ENCODE measurements at regions not wholly inside any gene's neighbourhood (a gene's known extent, or its start where the extent isn't known, plus 50 kb on each side); places are given as distances from the start of the nearest gene placed in this dataset.
"Not testable (repeated sequence)": the region's sequence is repeated elsewhere in the genome, so short reads cannot be mapped to it uniquely, and the experiment has no call there.

- DNase-seq (ENCODE audit: low spot score): no peak
- in situ Hi-C loops (cut with HindIII; ENCODE audit: low sequenced_read_pairs): no loop called here
Measured at GRCh38 chr5:158050421-158050820, 191.5 kb upstream of the CLINT1 start.

DNA sequence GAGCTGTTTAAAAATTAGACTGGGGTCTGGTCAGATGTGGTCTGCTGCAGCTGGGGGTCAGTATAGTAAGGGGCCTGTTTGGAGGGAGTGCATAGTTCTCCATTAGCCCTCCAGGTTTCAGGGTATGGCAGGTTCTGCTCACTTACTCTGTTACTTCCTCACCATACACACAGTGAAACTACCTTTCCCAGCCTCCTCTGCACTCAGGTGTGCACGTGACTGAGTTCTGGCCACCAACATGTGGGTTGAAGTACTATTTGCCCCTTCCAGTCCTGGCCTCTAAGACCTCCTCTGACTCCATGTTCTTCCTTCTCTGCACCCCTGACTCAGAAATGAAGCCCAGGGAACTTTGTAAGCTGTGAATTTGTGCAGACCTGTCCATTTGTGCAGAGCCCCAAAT, 190.5 kb upstream of the CLINT1 start:
- no peak for DNase-seq (ENCODE audit: low spot score)
- in situ Hi-C loops (cut with HindIII; ENCODE audit: low sequenced_read_pairs): no loop called here

GRCh38 chr5:158045696-158046095, 186.8 kb upstream of the CLINT1 start:
- in situ Hi-C loops (cut with HindIII; ENCODE audit: low sequenced_read_pairs): no loop called here
- no peak for DNase-seq (ENCODE audit: low spot score)

DNA sequence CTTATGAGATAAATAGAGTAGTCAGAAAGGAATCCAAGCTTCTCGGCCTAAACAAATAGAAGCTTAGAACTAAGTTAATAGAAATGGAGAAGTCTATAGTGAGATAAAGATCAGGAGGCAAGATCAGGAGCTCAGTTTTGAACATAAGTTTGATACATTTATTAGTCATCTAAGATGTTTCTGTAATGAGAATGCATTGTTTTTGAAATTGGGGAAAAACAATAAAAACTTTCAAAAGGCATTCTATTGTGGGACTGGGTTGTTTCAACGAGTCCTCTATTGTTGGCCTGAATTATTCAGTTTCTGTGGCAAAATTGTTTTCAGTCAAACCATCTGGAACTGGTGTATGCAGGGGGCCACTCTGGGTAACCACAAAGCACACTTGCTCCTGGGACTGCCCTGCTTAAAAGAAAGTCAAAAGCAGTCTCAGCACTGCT, 181.0 kb upstream of the CLINT1 start:
- in situ Hi-C loops (cut with HindIII; ENCODE audit: low sequenced_read_pairs): no loop called here
- no peak for DNase-seq (ENCODE audit: low spot score)

DNA sequence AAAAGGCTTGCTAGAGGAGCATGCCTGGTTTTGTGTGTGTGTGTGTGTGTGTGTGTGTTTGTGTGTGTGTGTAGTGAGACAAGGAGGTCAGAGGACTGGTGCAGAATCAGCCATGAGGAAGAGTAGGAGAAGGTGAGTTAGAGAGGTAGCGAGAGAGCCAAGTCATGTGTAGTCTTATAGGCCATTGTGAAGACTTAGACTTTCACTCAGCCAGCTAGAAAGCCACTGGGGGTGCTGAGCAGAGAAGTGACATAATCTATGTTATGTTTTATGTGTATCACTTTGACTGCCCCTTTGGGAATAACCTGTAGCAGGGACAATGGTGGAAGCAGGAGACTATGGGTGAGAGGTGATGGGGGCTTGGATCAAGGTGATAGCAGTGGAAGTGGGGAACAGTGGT, 180.5 kb upstream of the CLINT1 start:
- in situ Hi-C loops (cut with HindIII; ENCODE audit: low sequenced_read_pairs): no loop called here
- DNase-seq (ENCODE audit: low spot score): no peak

DNA sequence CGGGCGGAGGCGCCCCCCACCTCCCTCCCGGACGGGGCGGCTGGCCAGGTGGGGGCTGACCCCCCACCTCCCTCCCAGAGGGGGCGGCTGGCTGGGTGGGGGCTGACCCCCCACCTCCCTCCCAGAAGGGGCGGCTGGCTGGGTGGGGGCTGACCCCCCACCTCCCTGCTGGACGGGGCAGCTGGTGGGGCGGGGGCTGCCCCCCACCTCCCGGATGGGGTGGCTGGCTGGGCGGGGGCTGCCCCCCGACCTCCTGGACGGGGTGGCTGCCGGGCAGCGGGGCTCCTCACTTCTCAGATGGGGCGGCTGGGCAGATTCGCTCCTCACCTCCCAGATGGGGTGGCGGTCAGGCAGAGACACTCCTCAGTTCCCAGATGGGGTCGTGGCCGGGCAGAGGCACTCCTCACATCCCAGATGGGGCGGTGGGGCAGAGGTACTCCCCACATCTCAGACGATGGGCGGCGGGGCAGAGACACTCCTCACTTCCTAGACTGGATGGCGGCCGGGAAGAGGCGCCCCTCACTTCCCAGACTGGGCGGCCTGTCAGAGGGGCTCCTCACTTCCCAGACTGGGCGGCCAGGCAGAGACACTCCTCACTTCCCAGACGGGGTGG, 178.1 kb upstream of the CLINT1 start:
- in situ Hi-C loops (cut with HindIII; ENCODE audit: low sequenced_read_pairs): not testable (repeated sequence)

GRCh38 chr5:158034586-158034985, 175.6 kb upstream of the CLINT1 start:
- DNase-seq (ENCODE audit: low spot score); in situ Hi-C loops (cut with HindIII; ENCODE audit: low sequenced_read_pairs): not testable (repeated sequence)

More for the DNA sequence above, 178.1 kb upstream of the CLINT1 start:
- not testable (repeated sequence) for DNase-seq (ENCODE audit: low spot score)

DNA sequence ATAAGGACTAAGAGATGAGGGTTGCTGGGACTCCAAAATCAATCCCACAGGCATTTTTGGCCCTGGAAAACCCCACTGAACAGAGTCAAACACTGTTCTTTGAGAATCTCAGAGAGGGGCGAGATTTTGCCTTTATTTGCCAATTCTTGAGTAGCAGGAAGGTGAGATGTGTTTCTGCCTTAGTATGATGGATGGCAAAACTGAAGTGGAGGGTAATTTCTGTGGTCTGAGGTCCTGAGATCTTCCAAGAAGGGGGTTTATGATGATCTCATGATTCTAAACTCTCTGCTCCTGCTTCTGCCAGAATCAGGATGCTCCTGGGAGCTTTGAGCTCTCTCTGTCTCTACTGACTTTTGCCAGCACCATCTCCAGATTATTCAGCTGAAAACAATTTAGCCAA, 174.8 kb upstream of the CLINT1 start:
- in situ Hi-C loops (cut with HindIII; ENCODE audit: low sequenced_read_pairs): no loop called here

DNA sequence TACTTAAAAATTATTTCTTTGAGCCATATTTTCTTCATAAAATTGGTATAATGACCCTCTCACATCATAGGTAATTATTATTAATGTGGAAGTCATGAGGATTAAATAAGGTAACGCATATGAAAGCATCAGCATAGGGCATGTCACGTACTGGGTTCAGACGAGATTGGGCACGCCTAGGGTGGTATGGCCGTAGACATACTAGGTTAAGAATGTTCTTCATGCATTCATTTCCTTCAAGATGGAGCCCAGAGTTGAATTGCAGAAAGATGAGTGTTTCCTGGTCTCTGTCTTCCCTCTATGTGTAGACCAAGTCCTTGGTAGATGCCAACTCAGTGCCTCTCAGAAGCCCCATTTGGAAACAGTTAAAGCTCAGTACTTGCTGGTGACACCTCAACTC, 174.1 kb upstream of the CLINT1 start:
- in situ Hi-C loops (cut with HindIII; ENCODE audit: low sequenced_read_pairs): no loop called here
- no peak for DNase-seq (ENCODE audit: low spot score)

More for the DNA sequence above, 174.8 kb upstream of the CLINT1 start:
- DNase-seq (ENCODE audit: low spot score): no peak

DNA sequence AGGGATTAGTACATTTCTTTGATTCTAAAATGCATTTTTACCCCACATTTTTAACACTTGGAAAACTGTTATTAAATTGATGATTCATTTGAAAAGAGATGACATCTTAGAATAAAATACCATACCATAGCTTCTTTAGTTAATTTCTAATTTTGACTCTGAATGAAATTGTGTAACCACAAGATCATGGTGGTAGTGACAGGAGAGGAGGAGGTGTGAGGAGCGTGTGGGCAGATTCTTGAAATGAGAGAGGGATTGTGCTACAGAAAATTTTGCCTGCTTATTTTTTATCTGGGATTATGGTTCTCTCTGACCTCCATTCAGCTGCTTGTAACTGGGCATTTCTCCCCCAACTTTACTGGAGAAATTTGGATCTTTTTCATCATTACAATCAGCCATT, 173.3 kb upstream of the CLINT1 start:
- in situ Hi-C loops (cut with HindIII; ENCODE audit: low sequenced_read_pairs): no loop called here
- no peak for DNase-seq (ENCODE audit: low spot score)

DNA sequence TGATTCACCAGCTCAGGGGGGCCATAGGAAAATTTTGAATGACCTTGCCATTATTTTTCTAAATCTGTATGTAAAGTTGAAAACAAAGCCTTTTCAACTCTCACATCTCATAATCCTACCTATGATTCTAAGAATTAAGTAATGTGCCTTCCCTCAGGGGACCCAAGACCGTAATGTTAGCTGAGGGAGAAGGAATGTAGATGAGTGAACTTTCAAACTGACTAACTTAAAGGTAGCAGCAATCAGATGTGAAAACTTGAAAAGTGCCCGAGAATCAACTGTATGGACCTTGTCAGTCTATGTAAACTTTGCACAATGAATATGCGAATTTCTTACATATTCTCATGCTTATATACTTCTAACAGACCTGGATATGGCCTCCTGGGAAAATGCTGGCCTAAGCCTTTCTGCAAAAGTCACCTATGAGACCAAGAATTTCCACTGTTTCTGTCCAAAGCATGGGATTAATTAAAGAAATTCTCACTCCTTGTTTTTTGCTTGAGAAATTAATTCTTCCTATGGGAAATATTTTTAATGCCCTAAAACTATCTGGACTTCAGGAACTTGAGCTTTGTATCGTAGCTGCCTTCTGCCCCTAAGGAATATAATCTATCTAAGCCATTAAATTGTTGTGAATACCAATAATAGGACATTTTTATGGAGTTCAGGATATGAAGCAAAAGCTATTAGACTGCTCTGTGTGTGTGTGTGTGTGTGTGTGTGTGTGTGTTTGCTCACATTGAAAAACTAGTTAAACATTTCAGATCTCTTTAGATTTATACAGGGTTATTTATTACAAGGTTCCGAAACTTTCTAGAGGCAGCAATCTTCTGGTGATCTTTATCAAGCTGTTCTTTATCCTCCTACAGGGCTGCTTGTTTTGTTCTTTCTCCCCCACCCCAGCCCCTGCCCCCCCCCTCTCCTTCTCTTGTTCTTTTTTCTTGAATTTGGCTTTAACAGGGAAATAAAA, 169.1 kb upstream of the CLINT1 start:
- in situ Hi-C loops (cut with HindIII; ENCODE audit: low sequenced_read_pairs): no loop called here
- DNase-seq (ENCODE audit: low spot score): no peak

GRCh38 chr5:158026304-158027031, 167.5 kb upstream of the CLINT1 start:
- DNase-seq (ENCODE audit: low spot score): no peak
- in situ Hi-C loops (cut with HindIII; ENCODE audit: low sequenced_read_pairs): no loop called here

GRCh38 chr5:158023266-158023665, 164.3 kb upstream of the CLINT1 start:
- in situ Hi-C loops (cut with HindIII; ENCODE audit: low sequenced_read_pairs): no loop called here
- DNase-seq (ENCODE audit: low spot score): no peak

GRCh38 chr5:158022837-158023236, 163.9 kb upstream of the CLINT1 start:
- DNase-seq (ENCODE audit: low spot score): no peak
- in situ Hi-C loops (cut with HindIII; ENCODE audit: low sequenced_read_pairs): no loop called here

GRCh38 chr5:158022393-158022792, 163.4 kb upstream of the CLINT1 start:
- no peak for DNase-seq (ENCODE audit: low spot score)
- in situ Hi-C loops (cut with HindIII; ENCODE audit: low sequenced_read_pairs): no loop called here

- no peak for DNase-seq (ENCODE audit: low spot score)
- in situ Hi-C loops (cut with HindIII; ENCODE audit: low sequenced_read_pairs): no loop called here
Measured at GRCh38 chr5:158020555-158021418, 161.8 kb upstream of the CLINT1 start.

DNA sequence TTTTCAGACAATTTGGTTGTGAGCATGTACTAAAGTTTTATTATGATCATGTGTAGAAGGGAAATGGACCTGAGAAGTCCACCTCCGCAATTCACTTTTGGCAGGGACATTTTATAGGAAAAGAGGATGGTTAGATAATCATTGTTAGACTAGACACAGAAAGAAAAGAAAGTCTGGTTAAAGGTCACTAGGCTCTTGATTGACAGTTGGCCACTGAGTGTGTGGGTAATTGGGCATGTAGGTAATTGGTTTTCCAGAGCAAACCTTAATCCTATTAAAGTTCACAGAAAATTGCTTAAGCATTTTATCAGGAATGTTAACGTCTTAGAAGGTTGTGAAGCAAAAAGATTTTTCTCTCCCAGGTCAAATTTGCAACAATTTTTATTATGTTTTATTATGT, 158.5 kb upstream of the CLINT1 start:
- in situ Hi-C loops (cut with HindIII; ENCODE audit: low sequenced_read_pairs): no loop called here
- DNase-seq (ENCODE audit: low spot score): no peak

DNA sequence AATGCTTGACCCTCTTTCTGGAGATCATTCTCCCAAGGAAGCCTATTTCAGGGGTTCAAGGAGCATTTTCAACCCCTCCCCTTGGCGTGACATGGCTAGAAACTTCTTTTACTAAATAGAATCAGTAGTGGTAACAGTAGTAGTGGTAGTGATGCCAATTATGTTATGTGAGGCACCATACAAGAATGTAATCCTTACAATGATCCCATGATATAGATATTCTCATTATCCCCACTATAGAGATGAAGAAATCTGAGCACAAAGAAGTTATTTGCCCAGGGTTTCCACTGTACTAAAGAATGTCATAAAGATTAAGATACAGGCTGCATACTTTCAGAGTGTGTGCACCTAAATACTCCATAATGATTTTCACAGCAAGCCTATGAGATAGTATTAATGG, 155.4 kb upstream of the CLINT1 start:
- in situ Hi-C loops (cut with HindIII; ENCODE audit: low sequenced_read_pairs): no loop called here
- DNase-seq (ENCODE audit: low spot score): no peak

GRCh38 chr5:158013939-158014338, 155.0 kb upstream of the CLINT1 start:
- in situ Hi-C loops (cut with HindIII; ENCODE audit: low sequenced_read_pairs): no loop called here
- DNase-seq (ENCODE audit: low spot score): no peak

Measured in G401 (cell line).